VCaP (cell line): ENCODE measurements at regions not wholly inside any gene's neighbourhood (a gene's known extent, or its start where the extent isn't known, plus 50 kb on each side); places are given as distances from the start of the nearest gene placed in this dataset.

Experiments used
- H3K27ac ChIP-seq: fragments of 450-650 bp; 2 replicates; pipeline ENCODE4 v1.5.1; 2017
- CTCF ChIP-seq: fragments of 450-650 bp; conservative IDR thresholded peaks from 2 replicates; pipeline ENCODE4 v1.5.1; 2017; ENCODE audit warnings: mild to moderate bottlenecking, moderate library complexity

DNA sequence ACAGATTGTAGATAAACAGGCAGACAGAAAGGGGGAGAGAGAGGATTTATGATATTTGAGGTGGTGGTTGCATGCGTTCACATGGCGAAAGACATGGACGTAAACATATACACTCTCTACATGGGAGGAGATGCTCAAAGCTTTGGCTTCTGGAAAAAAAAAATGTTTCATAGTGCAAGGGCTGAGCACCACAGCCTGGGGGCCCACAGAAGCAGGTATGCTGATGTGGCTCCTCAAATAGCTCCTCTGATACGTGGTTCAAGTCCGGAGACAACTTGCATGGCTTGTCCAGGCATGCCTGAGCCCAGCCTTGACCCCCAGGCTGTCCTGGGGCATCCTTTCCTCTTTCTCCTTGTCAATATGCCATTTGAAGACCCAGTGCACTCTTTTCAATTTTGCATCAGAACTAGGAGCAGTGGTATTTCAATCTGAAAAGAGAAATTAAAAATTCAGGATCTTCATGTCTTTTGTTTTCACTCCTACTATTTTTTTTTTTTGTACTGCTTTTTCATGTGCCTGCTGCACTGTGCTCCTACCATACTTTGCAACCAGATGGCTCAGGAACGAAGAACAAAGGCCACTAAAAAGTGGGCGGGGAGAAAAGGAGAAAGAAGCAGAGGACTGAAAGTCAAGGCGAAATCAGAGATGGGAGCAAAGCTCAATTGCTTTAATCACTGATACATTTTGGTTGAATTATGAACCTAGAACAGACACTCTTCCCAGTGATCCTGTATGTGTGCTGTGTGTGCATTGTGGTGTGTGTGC is 495.7 kb upstream of the TCF4 start:
- TF ChIP-seq CTCF, result no peak

DNA sequence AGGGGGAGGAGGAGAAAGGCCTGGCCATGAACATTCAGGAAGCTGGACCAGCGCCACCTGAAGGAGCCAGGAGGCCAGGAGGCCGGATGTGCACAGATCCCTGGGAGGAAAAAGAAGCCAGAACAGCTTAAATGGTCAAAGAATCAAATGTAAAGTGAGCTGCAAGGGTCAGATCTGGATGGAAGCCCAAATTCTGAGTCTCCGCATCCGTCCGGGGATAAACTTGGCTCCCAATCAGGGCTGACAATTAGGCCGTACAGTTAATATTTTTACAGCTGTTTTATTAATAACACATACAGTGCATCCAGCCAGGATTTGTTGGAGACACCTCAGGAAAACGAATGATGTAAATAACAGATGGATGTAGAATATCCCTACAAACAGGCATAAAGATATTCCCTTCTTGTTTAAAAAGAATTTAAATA is 495.1 kb upstream of the TCF4 start:
- TF ChIP-seq CTCF, result no peak
- H3K27ac ChIP-seq, result no peak overlapping the region

More for the DNA sequence above, 495.7 kb upstream of the TCF4 start:
- H3K27ac ChIP-seq, result no peak overlapping the region

DNA sequence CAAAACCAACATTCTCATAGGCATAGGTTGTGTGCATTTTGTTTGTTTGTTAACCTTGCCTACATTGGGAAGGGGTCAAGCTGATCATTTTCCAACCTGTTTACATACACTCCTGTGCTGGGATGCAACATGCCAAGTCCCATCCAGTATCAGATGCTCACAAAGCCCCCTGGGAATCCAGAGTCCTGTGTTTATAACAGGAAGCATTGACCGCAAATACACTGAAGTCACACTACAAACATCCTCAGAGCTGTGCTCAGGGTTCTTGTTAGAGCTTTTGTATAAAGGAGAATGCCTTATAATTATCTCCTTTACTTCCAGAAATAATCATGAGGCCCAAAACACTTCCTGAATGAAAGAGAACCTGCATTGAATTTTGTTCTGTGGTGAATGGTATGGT is 488.7 kb upstream of the TCF4 start:
- no peak overlapping the region for H3K27ac ChIP-seq
- TF ChIP-seq CTCF, result no peak

- no peak overlapping the region for H3K27ac ChIP-seq
- no peak for TF ChIP-seq CTCF
Observed at GRCh38 chr18:56068701-56069100, 480.7 kb upstream of the TCF4 start.

GRCh38 chr18:56067969-56068671 is 480.1 kb upstream of the TCF4 start:
- H3K27ac ChIP-seq, result no peak overlapping the region
- TF ChIP-seq CTCF, result no peak

- H3K27ac ChIP-seq, result no peak overlapping the region
- TF ChIP-seq CTCF, result no peak
Observed at GRCh38 chr18:56067214-56067894, 479.4 kb upstream of the TCF4 start.

- no peak overlapping the region for H3K27ac ChIP-seq
- no peak for TF ChIP-seq CTCF
Observed at GRCh38 chr18:56066524-56067213, 478.7 kb upstream of the TCF4 start.
